DND-41 (cell line): ENCODE measurements at regions not wholly inside any gene's neighbourhood (a gene's known extent, or its start where the extent isn't known, plus 50 kb on each side); places are given as distances from the start of the nearest gene placed in this dataset.

ENCODE experiments used
- ATAC-seq: fragments of 200-7000 bp; cut with Tn5 transposase; 3 replicates; pipeline ENCODE4 v1.9.1; 2021; ENCODE audit warnings: low read depth; ENCODE audit not compliant: insufficient read depth
- DNase-seq: peaks from one replicate; pipeline ENCODE4 v3.0.0-alpha.2; 2020
- H2AFZ ChIP-seq: 2 replicates; pipeline ENCODE4 v1.6.0; 2012; ENCODE audit warnings: low read depth, low read length
- H3K27ac ChIP-seq: 2 replicates; pipeline ENCODE4 v1.5.1; 2012; ENCODE audit warnings: low read length, inconsistent platforms
- H3K27me3 ChIP-seq: fragments of 200-600 bp; sonication (generic); 2 replicates; pipeline ENCODE4 v1.6.0; 2012; ENCODE audit warnings: low read length, mild to moderate bottlenecking, inconsistent platforms; ENCODE audit not compliant: insufficient read depth, poor library complexity
- H3K36me3 ChIP-seq: 2 replicates; pipeline ENCODE4 v1.5.1; 2012; ENCODE audit warnings: low read length, inconsistent platforms; ENCODE audit not compliant: insufficient read depth
- H3K4me1 ChIP-seq: 2 replicates; pipeline ENCODE4 v1.5.1; 2012; ENCODE audit warnings: mild to moderate bottlenecking, low read length; ENCODE audit not compliant: insufficient read depth
- H3K4me2 ChIP-seq: 2 replicates; pipeline ENCODE4 v1.6.0; 2012; ENCODE audit warnings: mild to moderate bottlenecking, moderate library complexity, low read length, inconsistent platforms; ENCODE audit not compliant: insufficient read depth
- H3K4me3 ChIP-seq, 2 experiments: fragments of 200-600 bp in 1 of 2; shearing (Covaris generic) in 1 of 2; 2 replicates each; pipeline ENCODE4 v1.5.1; 2012 to 2016; ENCODE audit warnings: inconsistent platforms in 2 of 2, low read length in 2 of 2, mild to moderate bottlenecking in 2 of 2, low read depth in 1 of 2, moderate library complexity in 1 of 2
- H3K79me2 ChIP-seq: 2 replicates; pipeline ENCODE4 v1.6.0; 2012; ENCODE audit warnings: low read length, inconsistent platforms; ENCODE audit not compliant: insufficient read depth
- H3K9ac ChIP-seq: 2 replicates; pipeline ENCODE4 v1.6.0; 2012; ENCODE audit warnings: low read depth, mild to moderate bottlenecking, inconsistent platforms, low read length, moderate library complexity
- H3K9me3 ChIP-seq: 2 replicates; pipeline ENCODE4 v1.5.1; 2012; ENCODE audit warnings: low read length, moderate library complexity, mild to moderate bottlenecking, inconsistent platforms; ENCODE audit not compliant: insufficient read depth, severe bottlenecking
- H4K20me1 ChIP-seq: 2 replicates; pipeline ENCODE4 v1.6.0; 2012; ENCODE audit warnings: low read length; ENCODE audit not compliant: insufficient read depth
- CTCF ChIP-seq: IDR thresholded peaks from 2 replicates; pipeline ENCODE4 v1.5.1; 2012; ENCODE audit warnings: borderline replicate concordance, low read length, moderate library complexity, mild to moderate bottlenecking; ENCODE audit not compliant: poor library complexity, severe bottlenecking; ENCODE audit errors: extremely low read depth
- EZH2 ChIP-seq: IDR thresholded peaks from 3 replicates; pipeline ENCODE4 v1.6.1; 2012; ENCODE audit warnings: borderline replicate concordance, low read depth, mild to moderate bottlenecking, moderate library complexity, low read length, inconsistent platforms; ENCODE audit not compliant: severe bottlenecking

- H3K4me3 ChIP-seq = no peak overlapping the region
- no peak overlapping the region for H3K9ac ChIP-seq
- H3K79me2 ChIP-seq = no peaks in the 10 kb centered on the region
- no peak overlapping the region for H3K4me2 ChIP-seq
- TF ChIP-seq EZH2 (no peak), CTCF (no peak)
- H3K9me3 ChIP-seq = no peaks in the 10 kb centered on the region
- H3K27me3 ChIP-seq = no peaks in the 10 kb centered on the region
- H2AFZ ChIP-seq = no peak overlapping the region
- no peak for DNase-seq
- ATAC-seq = no peak
- H3K4me1 ChIP-seq = no peaks in the 10 kb centered on the region
- no peaks in the 10 kb centered on the region for H3K36me3 ChIP-seq
- no peak overlapping the region for H3K27ac ChIP-seq
- no peaks in the 10 kb centered on the region for H4K20me1 ChIP-seq
Observed at GRCh38 chr3:159731254-159731653, 257.4 kb upstream of the IL12A start.

GRCh38 chr3:159732172-159733111, 256.2 kb upstream of the IL12A start:
- Histone ChIP-seq H3K27ac (no peak overlapping the region), H2AFZ (no peak overlapping the region), H3K4me2 (no peak overlapping the region), H3K36me3 (no peaks in the 10 kb centered on the region), H3K4me3 (no peak overlapping the region), H3K79me2 (no peaks in the 10 kb centered on the region), H3K4me1 (no peaks in the 10 kb centered on the region), H3K27me3 (no peaks in the 10 kb centered on the region), H4K20me1 (no peaks in the 10 kb centered on the region), H3K9ac (no peak overlapping the region), H3K9me3 (no peaks in the 10 kb centered on the region)
- no peak for ATAC-seq
- TF ChIP-seq CTCF = no peak
- no peak for TF ChIP-seq EZH2
- no peak for DNase-seq

- Histone ChIP-seq H3K4me1 (no peaks in the 10 kb centered on the region), H3K9ac (no peak overlapping the region), H4K20me1 (no peaks in the 10 kb centered on the region), H3K36me3 (no peaks in the 10 kb centered on the region), H2AFZ (no peak overlapping the region), H3K79me2 (no peaks in the 10 kb centered on the region), H3K4me3 (no peak overlapping the region), H3K9me3 (no peaks in the 10 kb centered on the region), H3K4me2 (no peak overlapping the region), H3K27ac (no peak overlapping the region), H3K27me3 (no peaks in the 10 kb centered on the region)
- TF ChIP-seq EZH2 = no peak
- no peak for TF ChIP-seq CTCF
- DNase-seq = no peak
- ATAC-seq = no peak
Observed at GRCh38 chr3:159733194-159733860, 255.3 kb upstream of the IL12A start.
